Right atrium auricular region (tissue), 2 donors: ENCODE measurements at regions not wholly inside any gene's neighbourhood (a gene's known extent, or its start where the extent isn't known, plus 50 kb on each side); places are given as distances from the start of the nearest gene placed in this dataset.

Source experiments
- DNase-seq: peaks from one replicate; pipeline ENCODE4 v3.0.0-alpha.2; 2019; ENCODE audit warnings: low spot score
- H3K27ac ChIP-seq, 2 donors: fragments of 200-600 bp; sonication (generic); 1 replicate in 1 of 2; 2 replicates in 1 of 2; pipeline ENCODE4 v1.5.1; 2016 to 2019
- H3K27me3 ChIP-seq, 2 donors: fragments of 200-600 bp; sonication (generic); one replicate each; pipeline versions ENCODE4 v1.5.1 to v1.6.0; 2017 to 2019
- H3K36me3 ChIP-seq: fragments of 200-600 bp; sonication (generic); one replicate; pipeline ENCODE4 v1.5.1; 2016
- H3K4me1 ChIP-seq, 2 donors: fragments of 200-600 bp; sonication (generic); one replicate each; pipeline versions ENCODE4 v1.5.1 to v1.6.0; 2017 to 2019
- H3K4me3 ChIP-seq, 2 donors: fragments of 200-600 bp; sonication (generic); 1 replicate in 1 of 2; 2 replicates in 1 of 2; pipeline ENCODE4 v1.5.1; 2017 to 2019; ENCODE audit warnings: mild to moderate bottlenecking in 1 of 2, moderate library complexity in 1 of 2
- H3K9me3 ChIP-seq, 2 donors: fragments of 200-600 bp; sonication (generic); one replicate each; pipeline ENCODE4 v1.5.1; 2019
- CTCF ChIP-seq, 2 donors: fragments of 200-600 bp; sonication (generic); IDR thresholded peaks; one replicate each; pipeline ENCODE4 v1.5.1; 2019; ENCODE audit warnings: antibody characterized with exemption in 2 of 2

GRCh38 chr11:115874843-115875242 lies 370.6 kb upstream of the CADM1 start:
- DNase-seq: no peak
- TF ChIP-seq CTCF (IDR thresholded peaks at IDR 0.05): no peak
- no peaks in the 10 kb centered on the region for H3K36me3 ChIP-seq
- no peak overlapping the region for H3K4me3 ChIP-seq
- no peaks in the 10 kb centered on the region for H3K4me1 ChIP-seq
- H3K9me3 ChIP-seq: no peaks in the 10 kb centered on the region
- H3K27me3 ChIP-seq: no peaks in the 10 kb centered on the region
- no peak overlapping the region for H3K27ac ChIP-seq

DNA sequence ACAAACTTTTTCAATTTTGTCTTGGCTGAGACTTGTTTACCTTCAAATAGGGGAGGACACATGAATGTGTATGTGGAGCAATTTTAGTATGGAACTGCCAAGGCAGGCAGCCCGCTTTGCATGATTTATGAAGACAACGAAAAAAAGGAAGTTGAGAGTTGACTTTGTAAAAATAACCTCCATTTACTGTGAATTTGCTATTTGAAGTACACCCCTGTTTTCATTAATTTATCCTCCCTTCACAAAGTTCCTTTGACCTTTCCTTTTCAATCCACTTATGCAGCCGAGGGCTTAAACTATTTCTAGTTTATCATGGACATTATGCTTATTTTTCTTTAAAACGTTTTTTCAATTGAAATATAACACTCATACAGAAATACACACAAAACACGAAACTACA lies 369.6 kb upstream of the CADM1 start:
- Histone ChIP-seq H3K9me3 (no peaks in the 10 kb centered on the region), H3K27me3 (no peaks in the 10 kb centered on the region), H3K4me1 (no peaks in the 10 kb centered on the region), H3K36me3 (no peaks in the 10 kb centered on the region), H3K27ac (no peak overlapping the region), H3K4me3 (no peak overlapping the region)
- no peak for DNase-seq
- TF ChIP-seq CTCF (IDR thresholded peaks at IDR 0.05): no peak

DNA sequence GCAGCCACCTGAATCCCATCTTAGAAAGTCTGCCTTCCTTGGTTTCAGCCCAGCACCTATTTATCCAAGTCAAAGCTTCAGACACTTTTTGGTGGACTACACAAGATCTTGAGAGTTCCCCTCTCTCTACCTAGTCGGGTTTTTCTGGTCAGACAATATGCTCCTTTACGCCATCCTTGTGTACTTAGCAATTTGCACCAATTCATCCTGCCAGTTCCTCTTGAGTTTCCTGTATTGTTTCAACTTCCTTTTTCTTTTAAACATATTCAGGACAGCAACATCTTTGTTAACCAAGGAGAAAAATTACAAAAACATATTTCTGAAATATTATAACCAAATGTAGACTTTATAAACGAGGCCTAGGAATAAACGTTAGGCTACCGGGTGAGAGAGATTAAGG lies 368.2 kb upstream of the CADM1 start:
- Histone ChIP-seq H3K9me3 (no peaks in the 10 kb centered on the region), H3K36me3 (no peaks in the 10 kb centered on the region), H3K4me1 (no peaks in the 10 kb centered on the region), H3K27ac (no peak overlapping the region), H3K27me3 (no peaks in the 10 kb centered on the region), H3K4me3 (no peak overlapping the region)
- DNase-seq: no peak
- no peak for TF ChIP-seq CTCF (IDR thresholded peaks at IDR 0.05)

- H3K27me3 ChIP-seq: no peaks in the 10 kb centered on the region
- H3K36me3 ChIP-seq: no peaks in the 10 kb centered on the region
- H3K27ac ChIP-seq: no peak overlapping the region
- no peak for TF ChIP-seq CTCF (IDR thresholded peaks at IDR 0.05)
- no peaks in the 10 kb centered on the region for H3K9me3 ChIP-seq
- no peaks in the 10 kb centered on the region for H3K4me1 ChIP-seq
- no peak overlapping the region for H3K4me3 ChIP-seq
- DNase-seq: no peak
Measured at GRCh38 chr11:115871161-115871760, 367.0 kb upstream of the CADM1 start.

GRCh38 chr11:115869780-115870431 lies 365.7 kb upstream of the CADM1 start:
- no peaks in the 10 kb centered on the region for H3K27me3 ChIP-seq
- DNase-seq: no peak
- no peaks in the 10 kb centered on the region for H3K36me3 ChIP-seq
- peak in 1 of 2 donors; percentile 59 for TF ChIP-seq CTCF (IDR thresholded peaks at IDR 0.05)
- H3K4me1 ChIP-seq: no peaks in the 10 kb centered on the region
- H3K9me3 ChIP-seq: no peaks in the 10 kb centered on the region
- H3K27ac ChIP-seq: no peak overlapping the region
- H3K4me3 ChIP-seq: no peak overlapping the region

DNA sequence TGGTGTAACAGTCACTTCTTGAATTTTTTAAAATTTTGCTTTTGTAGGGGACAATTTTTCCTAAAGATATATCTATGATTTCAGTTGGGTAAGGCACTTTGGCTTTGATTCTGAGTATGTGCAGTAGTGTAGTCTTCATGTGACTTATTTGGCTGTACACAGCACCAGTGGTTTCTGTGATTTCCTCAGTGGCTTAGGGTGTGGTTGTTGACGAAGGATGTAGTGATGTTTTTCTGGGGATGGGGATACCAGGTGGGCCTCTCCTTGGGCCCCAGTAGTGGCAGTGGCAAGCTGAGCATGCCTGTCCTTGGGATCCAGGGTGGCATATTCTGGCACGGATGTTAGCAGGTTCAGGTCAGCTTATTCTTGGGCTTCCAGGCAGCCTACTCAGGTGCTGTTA lies 364.9 kb upstream of the CADM1 start:
- no peak for DNase-seq
- Histone ChIP-seq H3K27me3 (no peaks in the 10 kb centered on the region), H3K9me3 (no peaks in the 10 kb centered on the region), H3K36me3 (no peaks in the 10 kb centered on the region), H3K4me1 (no peaks in the 10 kb centered on the region), H3K27ac (no peak overlapping the region), H3K4me3 (no peak overlapping the region)
- TF ChIP-seq CTCF (IDR thresholded peaks at IDR 0.05): no peak
